Keratinocyte (primary cell): ENCODE measurements at regions not wholly inside any gene's neighbourhood (a gene's known extent, or its start where the extent isn't known, plus 50 kb on each side); places are given as distances from the start of the nearest gene placed in this dataset.

Experiments
- DNase-seq: peaks from one replicate; pipeline ENCODE4 v3.0.0-alpha.2; 2011; ENCODE audit warnings: low read depth, missing footprints, low spot score
- FAIRE-seq: peaks from 2 replicates; lab custom pipeline; 2011; peaks lifted over from hg19 to GRCh38; lab: Jason Lieb, UNC
- H2AFZ ChIP-seq: 2 replicates; pipeline ENCODE4 v1.6.0; 2012; ENCODE audit warnings: low read length, control low read depth, inconsistent platforms; ENCODE audit not compliant: control insufficient read depth
- H3K27ac ChIP-seq: 2 replicates; pipeline ENCODE4 v1.5.1; 2011; ENCODE audit warnings: low read length; ENCODE audit not compliant: control insufficient read depth, insufficient read depth
- H3K27me3 ChIP-seq: 3 replicates; pipeline ENCODE4 v1.6.0; 2011; ENCODE audit warnings: low read length; ENCODE audit not compliant: control insufficient read depth, insufficient read depth; ENCODE audit errors: extremely low read depth
- H3K36me3 ChIP-seq, 2 experiments: 2 replicates in 1 of 2; 3 replicates in 1 of 2; pipeline ENCODE4 v1.5.1; 2011; ENCODE audit warnings: low read length in 2 of 2, mild to moderate bottlenecking in 1 of 2; ENCODE audit not compliant: control insufficient read depth in 2 of 2, insufficient read depth in 2 of 2; ENCODE audit errors: extremely low read depth in 1 of 2
- H3K4me1 ChIP-seq: 3 replicates; pipeline ENCODE4 v1.5.1; 2011; ENCODE audit warnings: low read length; ENCODE audit not compliant: control insufficient read depth, insufficient read depth; ENCODE audit errors: extremely low read depth
- H3K4me2 ChIP-seq: 3 replicates; pipeline ENCODE4 v1.6.0; 2011; ENCODE audit warnings: low read depth, low read length; ENCODE audit not compliant: control insufficient read depth, insufficient read depth; ENCODE audit errors: extremely low read depth
- H3K4me3 ChIP-seq, 3 experiments: fragments of 200-600 bp in 1 of 3; sonication (generic) in 1 of 3; 2 replicates in 2 of 3; 3 replicates in 1 of 3; pipeline ENCODE4 v1.5.1; 2011 to 2016; ENCODE audit warnings: low read length in 3 of 3, mild to moderate bottlenecking in 3 of 3, control low read depth in 2 of 3, inconsistent platforms in 1 of 3, low read depth in 1 of 3, mixed read lengths in 1 of 3, mixed run types in 1 of 3, moderate library complexity in 1 of 3; ENCODE audit not compliant: control insufficient read depth in 2 of 3, insufficient read depth in 2 of 3; ENCODE audit errors: extremely low read depth in 1 of 3
- H3K79me2 ChIP-seq: 2 replicates; pipeline ENCODE4 v1.6.0; 2012; ENCODE audit warnings: low read length; ENCODE audit not compliant: control insufficient read depth, insufficient read depth
- H3K9ac ChIP-seq: 3 replicates; pipeline ENCODE4 v1.6.0; 2011; ENCODE audit warnings: low read length; ENCODE audit not compliant: control insufficient read depth, insufficient read depth; ENCODE audit errors: extremely low read depth
- H3K9me1 ChIP-seq: 3 replicates; pipeline ENCODE4 v1.6.0; 2011; ENCODE audit warnings: low read length; ENCODE audit not compliant: control insufficient read depth, insufficient read depth; ENCODE audit errors: extremely low read depth
- H3K9me3 ChIP-seq: 2 replicates; pipeline ENCODE4 v1.5.1; 2012; ENCODE audit warnings: low read depth, low read length; ENCODE audit not compliant: control insufficient read depth
- H4K20me1 ChIP-seq: 3 replicates; pipeline ENCODE4 v1.6.0; 2011; ENCODE audit warnings: low read length; ENCODE audit not compliant: control insufficient read depth, insufficient read depth; ENCODE audit errors: extremely low read depth
- CTCF ChIP-seq, 3 experiments: IDR thresholded peaks in 1 of 3; conservative IDR thresholded peaks in 1 of 3; optimal IDR thresholded peaks in 1 of 3; 2 replicates in 2 of 3; 3 replicates in 1 of 3; pipeline versions ENCODE3 to v1.5.1; 2011; ENCODE audit warnings: low read length in 3 of 3, mild to moderate bottlenecking in 3 of 3, moderate library complexity in 2 of 3, control low read depth in 1 of 3, inconsistent platforms in 1 of 3; ENCODE audit not compliant: insufficient read depth in 2 of 3; ENCODE audit errors: extremely low read depth in 1 of 3
- EZH2 ChIP-seq: IDR thresholded peaks from one replicate; pipeline ENCODE4 v1.6.1; 2012; ENCODE audit warnings: inconsistent platforms, mild to moderate bottlenecking, low read length, moderate library complexity
- dilution Hi-C: fragments of 300-500 bp; cut with MboI; formaldehyde crosslinking; loops from one replicate; pipeline ENCODE4 v1.7.0; 2020; ENCODE audit warnings: low sequenced_read_pairs; ENCODE audit not compliant: extremely low pct_ligation_motif_present

GRCh38 chr3:55128225-55128823, 200.5 kb upstream of the LRTM1 start:
- TF ChIP-seq CTCF (optimal IDR thresholded peaks at IDR 0.05 in 1 of 3, IDR thresholded peaks at IDR 0.05 in 1 of 3, conservative IDR thresholded peaks at IDR 0.05 in 1 of 3; ENCODE audit: extremely low read depth in 1 of 3, insufficient read depth in 2 of 3, low read length in 3 of 3): no peak
- no peak for TF ChIP-seq EZH2
- H3K9ac ChIP-seq: no peak overlapping the region

GRCh38 chr3:55127565-55127964, 199.7 kb upstream of the LRTM1 start:
- no peaks in the 10 kb centered on the region for H3K27me3 ChIP-seq
- H3K9me1 ChIP-seq: no peaks in the 10 kb centered on the region
- no peak for DNase-seq
- H3K79me2 ChIP-seq: no peaks in the 10 kb centered on the region
- dilution Hi-C loops: no loop called here
- no peak overlapping the region for H2AFZ ChIP-seq
- no peak for FAIRE-seq
- no peaks in the 10 kb centered on the region for H3K9me3 ChIP-seq
- H3K4me3 ChIP-seq: no peak overlapping the region
- no peak overlapping the region for H3K9ac ChIP-seq
- H3K27ac ChIP-seq: no peak overlapping the region
- no peaks in the 10 kb centered on the region for H3K36me3 ChIP-seq
- H3K4me2 ChIP-seq: no peak overlapping the region
- H3K4me1 ChIP-seq: no peaks in the 10 kb centered on the region
- no peaks in the 10 kb centered on the region for H4K20me1 ChIP-seq
- TF ChIP-seq EZH2: no peak
- no peak for TF ChIP-seq CTCF (optimal IDR thresholded peaks at IDR 0.05 in 1 of 3, IDR thresholded peaks at IDR 0.05 in 1 of 3, conservative IDR thresholded peaks at IDR 0.05 in 1 of 3; ENCODE audit: extremely low read depth in 1 of 3, insufficient read depth in 2 of 3, low read length in 3 of 3)

More at GRCh38 chr3:55128225-55128823, 200.5 kb upstream of the LRTM1 start:
- no peaks in the 10 kb centered on the region for H4K20me1 ChIP-seq
- no peak overlapping the region for H3K4me3 ChIP-seq
- H3K9me3 ChIP-seq: no peaks in the 10 kb centered on the region
- no peak overlapping the region for H2AFZ ChIP-seq
- no peaks in the 10 kb centered on the region for H3K27me3 ChIP-seq
- H3K36me3 ChIP-seq: no peaks in the 10 kb centered on the region
- H3K27ac ChIP-seq: no peak overlapping the region
- no peak for FAIRE-seq
- dilution Hi-C loops: no loop called here
- no peak for DNase-seq
- H3K4me1 ChIP-seq: no peaks in the 10 kb centered on the region
- H3K4me2 ChIP-seq: no peak overlapping the region
- no peaks in the 10 kb centered on the region for H3K9me1 ChIP-seq
- no peaks in the 10 kb centered on the region for H3K79me2 ChIP-seq
